Muscle of leg (tissue), 3 donors: ENCODE measurements at regions not wholly inside any gene's neighbourhood (a gene's known extent, or its start where the extent isn't known, plus 50 kb on each side); places are given as distances from the start of the nearest gene placed in this dataset.

Experiments
- DNase-seq: peaks from one replicate; pipeline ENCODE4 v3.0.0; 2013
- H3K27ac ChIP-seq: one replicate; pipeline ENCODE4 v1.5.1; 2013; ENCODE audit warnings: mild to moderate bottlenecking, low read length, control low read depth
- H3K27me3 ChIP-seq: one replicate; pipeline ENCODE4 v1.6.1; 2013; ENCODE audit warnings: low read length; ENCODE audit not compliant: control insufficient read depth, insufficient read depth
- H3K36me3 ChIP-seq: one replicate; pipeline ENCODE4 v1.6.1; 2013; ENCODE audit warnings: low read length; ENCODE audit not compliant: control insufficient read depth, insufficient read depth
- H3K4me1 ChIP-seq: one replicate; pipeline ENCODE4 v1.6.1; 2013; ENCODE audit warnings: low read length; ENCODE audit not compliant: control insufficient read depth, insufficient read depth
- H3K4me3 ChIP-seq: one replicate; pipeline ENCODE4 v1.5.1; 2013; ENCODE audit warnings: low read length, control low read depth
- H3K9me3 ChIP-seq: replicated peaks from 2 replicates; pipeline ENCODE4 v1.6.1; 2013; ENCODE audit warnings: low read depth, low read length; ENCODE audit not compliant: control insufficient read depth
- WGBS: methylation state at CpG from one replicate; pipeline ENCODE4 v1.1.5; 2013; ENCODE audit warnings: missing lambda C conversion rate; ENCODE audit not compliant: insufficient coverage; 5-methylcytosine and 5-hydroxymethylcytosine counted together

DNA sequence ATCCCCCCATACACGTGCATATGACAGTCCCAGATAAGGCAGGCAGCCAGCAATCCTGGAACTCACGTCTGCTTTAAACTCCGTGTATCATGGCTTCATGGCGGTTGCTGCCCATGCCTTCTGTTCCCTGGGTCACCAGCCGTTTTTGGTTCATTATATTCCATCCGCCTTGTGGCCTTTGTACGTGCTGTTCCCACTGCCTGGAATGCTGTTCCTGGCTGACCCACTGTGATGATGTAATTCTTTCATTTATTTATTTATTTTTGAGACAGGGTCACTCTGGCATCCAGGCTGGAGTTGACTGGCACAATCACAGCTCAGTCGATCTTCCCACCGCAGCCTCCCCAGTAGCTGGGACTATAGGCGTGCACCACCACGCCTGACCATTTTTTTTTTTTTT lies 136.7 kb upstream of the GSE1 start:
- no peak for DNase-seq
- Histone ChIP-seq H3K27me3 (peaks cover 4% of the 10 kb centered on the region), H3K4me3 (no peak overlapping the region), H3K4me1 (peaks cover 67% of the 10 kb centered on the region), H3K9me3 (no peaks in the 10 kb centered on the region), H3K36me3 (no peaks in the 10 kb centered on the region), H3K27ac (no peak overlapping the region)
- 89% methylated on average over 7 of the region's 11 CpGs for WGBS

DNA sequence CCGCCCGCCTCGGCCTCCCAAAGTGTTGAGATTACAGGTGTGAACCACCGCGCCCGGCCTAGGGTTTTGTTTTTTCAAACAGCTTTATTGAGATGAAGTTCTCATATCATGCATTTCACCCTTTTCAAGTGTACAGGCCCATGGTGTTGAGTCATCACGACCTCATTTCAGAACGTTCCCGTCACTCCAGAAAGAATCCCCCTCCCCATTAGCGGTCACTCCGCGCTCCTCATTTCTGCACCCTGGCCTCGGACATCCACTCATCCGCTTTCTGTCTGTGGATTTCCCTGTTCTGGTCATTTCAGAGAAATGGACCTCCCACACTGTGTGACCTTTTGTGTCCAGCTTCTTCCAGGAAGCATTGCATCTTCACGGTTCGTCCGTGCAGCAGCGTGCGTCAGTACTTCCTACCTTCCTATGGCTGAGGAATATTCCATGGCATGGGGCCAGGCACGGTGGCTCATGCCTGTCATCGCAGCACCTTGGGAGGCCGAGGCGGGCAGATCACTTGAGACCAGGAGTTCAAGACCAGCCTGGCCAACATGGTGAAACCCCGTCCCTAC lies 135.2 kb upstream of the GSE1 start:
- Histone ChIP-seq H3K27ac (no peak overlapping the region), H3K9me3 (no peaks in the 10 kb centered on the region), H3K4me3 (no peak overlapping the region), H3K4me1 (peaks cover 52% of the 10 kb centered on the region), H3K27me3 (peaks cover 4% of the 10 kb centered on the region), H3K36me3 (no peaks in the 10 kb centered on the region)
- 78% methylated on average over 14 of the region's 24 CpGs for WGBS
- no peak for DNase-seq

GRCh38 chr16:85479972-85480726 lies 133.0 kb upstream of the GSE1 start:
- Histone ChIP-seq H3K4me1 (peaks cover 45% of the 10 kb centered on the region), H3K27me3 (no peaks in the 10 kb centered on the region), H3K36me3 (no peaks in the 10 kb centered on the region), H3K27ac (peak overlapping the region; percentile 74), H3K9me3 (no peaks in the 10 kb centered on the region), H3K4me3 (no peak overlapping the region)
- WGBS: 72% methylated on average over 19 of the region's 26 CpGs
- DNase-seq: no peak

- no peak overlapping the region for H3K4me3 ChIP-seq
- H3K27me3 ChIP-seq: no peaks in the 10 kb centered on the region
- WGBS: 31% methylated on average over 18 of the region's 18 CpGs
- H3K4me1 ChIP-seq: peaks cover 40% of the 10 kb centered on the region
- peak; percentile 66 for DNase-seq
- H3K27ac ChIP-seq: peak overlapping the region; percentile 81
- no peaks in the 10 kb centered on the region for H3K9me3 ChIP-seq
- no peaks in the 10 kb centered on the region for H3K36me3 ChIP-seq
These were observed 132.4 kb upstream of the GSE1 start for GRCh38 chr16:85480727-85481101.

DNA sequence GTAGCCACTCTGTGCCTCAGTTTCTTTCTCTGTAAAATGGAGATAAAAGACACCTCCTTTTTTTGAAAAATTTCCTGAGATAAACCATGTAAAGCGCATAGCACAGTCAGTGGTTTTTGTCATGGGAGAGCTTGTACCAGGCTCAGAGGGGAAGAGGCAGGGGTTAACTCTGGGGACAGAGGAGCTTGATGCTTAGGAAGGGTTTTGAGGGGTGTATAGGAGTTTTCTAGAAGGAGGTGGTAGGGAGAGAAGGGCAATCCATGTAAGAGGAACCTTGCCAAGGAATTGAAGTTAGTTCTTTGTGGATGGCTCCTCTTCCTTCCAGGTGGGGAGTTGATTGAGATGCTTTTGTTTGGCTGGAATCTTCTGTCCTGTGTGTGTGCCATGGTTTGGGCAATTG lies 131.9 kb upstream of the GSE1 start:
- WGBS: 80% methylated on average over 1 of the region's 1 CpG
- peaks cover 35% of the 10 kb centered on the region for H3K4me1 ChIP-seq
- no peak for DNase-seq
- H3K27me3 ChIP-seq: no peaks in the 10 kb centered on the region
- H3K9me3 ChIP-seq: no peaks in the 10 kb centered on the region
- H3K27ac ChIP-seq: peak overlapping the region; percentile 81
- no peak overlapping the region for H3K4me3 ChIP-seq
- H3K36me3 ChIP-seq: no peaks in the 10 kb centered on the region

- no peaks in the 10 kb centered on the region for H3K9me3 ChIP-seq
- DNase-seq: no peak
- H3K4me1 ChIP-seq: peaks cover 34% of the 10 kb centered on the region
- no peaks in the 10 kb centered on the region for H3K27me3 ChIP-seq
- H3K27ac ChIP-seq: no peak overlapping the region
- 85% methylated on average over 19 of the region's 19 CpGs for WGBS
- H3K4me3 ChIP-seq: no peak overlapping the region
- no peaks in the 10 kb centered on the region for H3K36me3 ChIP-seq
These were observed 131.4 kb upstream of the GSE1 start for GRCh38 chr16:85481738-85482137.

DNA sequence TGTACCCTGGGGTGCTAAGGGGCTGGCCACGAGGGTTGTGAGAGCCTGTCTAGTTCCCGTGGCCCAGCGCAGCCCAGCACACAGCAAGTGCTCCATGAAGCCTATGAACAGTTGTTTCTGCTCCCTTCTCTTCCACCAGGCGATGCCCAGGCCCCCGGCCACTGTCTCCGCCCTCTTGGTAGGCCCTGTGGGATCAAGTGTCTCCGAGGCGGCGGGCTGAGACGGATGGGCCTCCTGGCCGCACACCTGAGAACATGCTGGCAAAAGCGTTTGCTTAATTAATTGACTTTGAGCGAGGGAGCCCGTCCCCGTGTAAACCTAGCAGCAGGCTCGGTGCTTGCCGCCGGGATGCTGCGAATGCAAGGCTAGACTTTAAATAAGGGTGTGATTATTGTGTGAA lies 129.7 kb upstream of the GSE1 start:
- Histone ChIP-seq H3K27ac (peak overlapping the region; percentile 67), H3K36me3 (no peaks in the 10 kb centered on the region), H3K4me1 (peaks cover 39% of the 10 kb centered on the region), H3K4me3 (no peak overlapping the region), H3K9me3 (no peaks in the 10 kb centered on the region), H3K27me3 (no peaks in the 10 kb centered on the region)
- WGBS: 69% methylated on average over 19 of the region's 19 CpGs
- DNase-seq: no peak

DNA sequence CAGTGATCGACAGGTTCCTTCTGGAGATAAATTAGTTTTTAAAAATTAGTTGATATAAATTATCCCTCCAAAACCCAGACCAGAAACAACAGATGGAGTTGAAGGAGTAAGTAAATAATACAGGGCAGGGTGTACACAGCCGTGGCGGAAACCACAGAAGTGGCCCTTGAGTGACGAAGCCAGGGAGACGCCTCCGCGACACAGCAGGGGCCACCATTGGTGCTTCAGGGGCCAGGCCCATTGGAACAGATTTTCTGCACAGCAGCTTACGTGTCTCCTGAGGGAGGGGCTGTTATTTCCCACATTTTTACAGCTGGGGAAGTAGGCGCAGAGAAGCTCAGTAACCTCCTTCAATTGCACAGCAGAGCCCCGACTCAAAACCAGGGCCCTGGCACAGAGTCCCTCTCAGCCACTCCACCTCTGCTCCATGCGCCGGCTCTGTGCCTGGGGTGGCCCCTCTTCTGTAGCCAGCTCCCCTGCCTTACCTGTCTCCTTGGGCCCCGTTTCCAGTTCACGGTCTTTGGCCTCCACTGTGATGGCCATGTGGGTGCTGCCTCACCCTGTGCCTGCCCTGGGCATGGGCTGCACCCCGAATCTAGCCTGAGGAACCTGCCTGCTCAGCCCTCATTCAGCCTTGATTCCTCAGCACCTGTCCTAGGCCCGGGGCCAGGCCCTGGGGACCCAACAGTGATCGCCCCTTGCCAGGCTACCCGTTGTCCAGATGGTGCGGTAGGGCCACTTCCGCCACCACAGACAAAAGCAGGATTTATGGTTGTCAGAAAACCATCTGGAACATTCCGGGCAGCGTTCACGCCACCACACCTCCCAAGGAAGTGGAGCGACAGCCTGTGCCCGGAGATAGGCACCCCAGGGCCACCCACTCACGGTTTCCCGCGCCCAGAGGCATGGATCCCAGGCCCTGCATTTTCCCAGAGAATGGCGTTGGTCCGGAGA lies 128.5 kb upstream of the GSE1 start:
- H3K27ac ChIP-seq: no peak overlapping the region
- no peaks in the 10 kb centered on the region for H3K9me3 ChIP-seq
- H3K4me1 ChIP-seq: peaks cover 36% of the 10 kb centered on the region
- no peaks in the 10 kb centered on the region for H3K36me3 ChIP-seq
- H3K4me3 ChIP-seq: no peak overlapping the region
- no peak for DNase-seq
- H3K27me3 ChIP-seq: no peaks in the 10 kb centered on the region
- WGBS: 81% methylated on average over 24 of the region's 30 CpGs

DNA sequence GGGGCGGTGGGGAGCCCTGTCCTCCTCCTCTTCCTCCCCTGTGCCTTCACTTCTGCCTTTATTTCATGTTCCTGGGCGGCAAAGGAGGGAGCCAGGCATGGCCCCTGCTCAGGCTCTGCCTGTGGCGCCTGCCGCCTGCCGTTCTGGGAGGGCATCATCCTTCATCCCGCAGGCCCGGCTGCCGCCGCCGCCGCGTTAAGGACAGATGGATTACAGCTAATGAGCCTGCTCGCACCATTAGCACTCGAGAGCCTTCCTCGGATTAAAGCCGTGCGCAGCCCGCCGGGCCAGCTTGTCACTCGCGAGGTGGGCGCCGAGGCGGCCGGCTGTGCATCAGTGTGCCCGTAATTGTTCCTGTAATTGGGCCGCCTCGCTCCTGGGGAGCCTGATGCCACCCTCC lies 127.7 kb upstream of the GSE1 start:
- H3K27ac ChIP-seq: no peak overlapping the region
- 80% methylated on average over 25 of the region's 28 CpGs for WGBS
- DNase-seq: no peak

DNA sequence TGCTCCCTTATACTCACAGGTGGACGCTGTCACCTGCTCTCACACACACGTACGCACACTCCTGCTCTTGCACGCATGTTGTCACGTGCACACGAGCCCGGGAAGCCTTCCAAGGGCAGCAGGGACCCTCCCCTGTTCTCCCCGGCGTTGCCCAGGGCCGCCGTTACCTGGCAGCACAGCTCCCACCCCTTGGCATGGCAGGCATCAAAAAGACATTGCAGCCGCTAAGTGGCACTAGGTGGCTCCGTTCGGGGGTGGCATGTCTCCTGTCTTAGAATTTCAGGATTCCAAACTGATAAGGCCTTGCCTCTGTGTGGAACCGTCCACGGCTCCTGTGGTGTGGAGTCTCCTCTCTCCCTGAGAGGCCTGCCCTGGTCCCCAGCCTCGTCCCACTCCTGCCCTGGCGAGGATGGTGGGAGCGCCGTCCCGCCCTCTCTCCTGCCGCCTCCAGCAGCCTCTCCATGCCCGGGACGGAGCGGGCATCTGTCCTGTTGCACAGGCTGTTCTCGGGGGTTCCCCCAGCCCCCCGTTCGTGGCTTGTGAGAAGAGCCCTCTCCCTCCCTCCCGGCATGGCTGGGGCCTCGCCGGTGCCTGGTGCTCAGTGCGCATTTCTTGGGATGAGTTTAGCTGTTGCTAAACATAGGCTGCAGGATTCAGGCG lies 126.7 kb upstream of the GSE1 start:
- Histone ChIP-seq H3K27me3 (no peaks in the 10 kb centered on the region), H3K4me1 (peaks cover 27% of the 10 kb centered on the region), H3K4me3 (no peak overlapping the region), H3K9me3 (no peaks in the 10 kb centered on the region), H3K36me3 (no peaks in the 10 kb centered on the region), H3K27ac (no peak overlapping the region)
- DNase-seq: no peak
- WGBS: 88% methylated on average over 27 of the region's 33 CpGs

More for the DNA sequence above, 127.7 kb upstream of the GSE1 start:
- H3K9me3 ChIP-seq: no peaks in the 10 kb centered on the region
- no peak overlapping the region for H3K4me3 ChIP-seq
- H3K36me3 ChIP-seq: no peaks in the 10 kb centered on the region
- no peaks in the 10 kb centered on the region for H3K27me3 ChIP-seq
- peaks cover 28% of the 10 kb centered on the region for H3K4me1 ChIP-seq
